ENCODE measurements at regions not wholly inside any gene's neighbourhood (a gene's known extent, or its start where the extent isn't known, plus 50 kb on each side); places are given as distances from the start of the nearest gene placed in this dataset.

DNA sequence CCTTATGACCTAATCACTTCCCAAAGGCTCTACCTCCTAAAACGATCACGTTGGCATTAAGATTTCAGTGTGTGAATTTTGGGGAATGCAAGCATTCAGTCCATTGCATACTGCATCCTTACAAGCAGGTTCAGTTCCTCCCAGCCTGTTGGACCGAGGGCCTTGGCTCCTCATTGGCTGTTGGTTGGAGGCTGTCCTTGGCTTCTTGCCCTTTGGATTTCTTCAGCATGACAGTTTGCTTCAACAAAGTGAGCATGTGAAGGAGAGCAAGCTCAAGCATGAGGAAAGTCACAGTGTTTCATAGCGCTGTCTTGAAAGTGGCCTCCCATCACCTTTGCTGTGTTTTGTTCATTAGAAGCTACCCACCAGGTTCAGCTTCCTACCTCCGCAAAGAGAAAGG, 109.5 kb downstream of the GADD45G start:
- TF ChIP-seq POLR2AphosphoS5 (IDR thresholded peaks at IDR 0.05) = no peak
- no peak for TF ChIP-seq POLR2A (IDR thresholded peaks at IDR 0.05)
- TF ChIP-seq CTCF (IDR thresholded peaks at IDR 0.05) = no peak
- TF ChIP-seq EP300 (IDR thresholded peaks at IDR 0.05; ENCODE audit: low read depth) = no peak
- Histone ChIP-seq H3K27ac (no peak overlapping the region), H3K9me3 (no peaks in the 10 kb centered on the region), H3K36me3 (no peaks in the 10 kb centered on the region), H3K4me1 (peaks cover 0 to 3% (median 0%) of the 10 kb centered on the region in 4 donors), H3K27me3 (no peaks in the 10 kb centered on the region), H3K4me3 (no peak overlapping the region)
- WGBS, 2 donors (ENCODE audit: low coverage in 1 of 2) = 60 to 85% methylated on average over 4 to 5 of the region's 5 CpGs
- in situ Hi-C loops (cut with MboI; ENCODE audit: low pct_ligation_motif_present in 1 of 4, low pct_unique_long_range_greater_than_20kb in 1 of 4, low sequenced_read_pairs in 3 of 4) = no loop called here
- intact Hi-C loops (cut with DNase I; ENCODE audit: low total_unique reads) = no loop called here
- peak; percentile 28 for DNase-seq

DNA sequence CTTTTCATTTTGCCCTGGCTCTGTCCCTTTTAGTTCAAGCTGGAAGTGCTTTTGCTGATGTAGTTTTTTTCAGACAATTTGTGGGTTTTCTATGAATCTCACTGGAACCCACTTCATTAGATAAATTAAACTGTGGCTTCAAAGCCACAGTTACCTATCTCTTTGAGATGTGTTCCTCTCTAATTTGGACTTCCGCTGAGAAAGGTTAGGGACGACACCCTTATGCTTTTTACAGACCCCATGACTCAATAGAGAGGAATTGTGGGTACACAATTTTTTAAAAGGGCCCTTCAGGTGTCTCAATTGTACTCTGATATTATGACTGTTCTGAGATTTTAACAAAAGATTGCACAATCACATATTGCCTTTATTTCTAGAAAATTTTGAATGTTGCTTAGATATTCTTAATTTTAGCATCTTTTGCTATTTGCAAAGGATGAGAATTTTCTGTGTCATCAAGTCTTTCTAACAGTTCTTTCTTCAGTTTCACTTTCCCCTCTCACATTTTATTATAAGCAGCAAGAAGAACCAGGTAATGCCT, 110.6 kb downstream of the GADD45G start:
- H3K9me3 ChIP-seq = no peaks in the 10 kb centered on the region
- no peaks in the 10 kb centered on the region for H3K36me3 ChIP-seq
- H3K27ac ChIP-seq = no peak overlapping the region
- H3K27me3 ChIP-seq = no peaks in the 10 kb centered on the region
- TF ChIP-seq POLR2AphosphoS5 (IDR thresholded peaks at IDR 0.05) = no peak
- no peak for TF ChIP-seq CTCF (IDR thresholded peaks at IDR 0.05)
- TF ChIP-seq POLR2A (IDR thresholded peaks at IDR 0.05) = no peak
- TF ChIP-seq EP300 (IDR thresholded peaks at IDR 0.05; ENCODE audit: low read depth) = no peak
- H3K4me1 ChIP-seq = peaks cover 0 to 3% (median 0%) of the 10 kb centered on the region in 4 donors
- intact Hi-C loops (cut with DNase I; ENCODE audit: low total_unique reads) = no loop called here
- 74 to 89% methylated on average over 2 of the region's 2 CpGs for WGBS, 2 donors (ENCODE audit: low coverage in 1 of 2)
- H3K4me3 ChIP-seq = no peak overlapping the region
- DNase-seq = no peak
- in situ Hi-C loops (cut with MboI; ENCODE audit: low pct_ligation_motif_present in 1 of 4, low pct_unique_long_range_greater_than_20kb in 1 of 4, low sequenced_read_pairs in 3 of 4) = no loop called here

- intact Hi-C loops (cut with DNase I; ENCODE audit: low total_unique reads) = no loop called here
- TF ChIP-seq POLR2A (IDR thresholded peaks at IDR 0.05) (no peak), POLR2AphosphoS5 (IDR thresholded peaks at IDR 0.05) (no peak), EP300 (IDR thresholded peaks at IDR 0.05; ENCODE audit: low read depth) (no peak), CTCF (IDR thresholded peaks at IDR 0.05) (no peak)
Measured at GRCh38 chr9:89715881-89716280, 111.1 kb downstream of the GADD45G start.

GRCh38 chr9:89716559-89716958, 111.7 kb downstream of the GADD45G start:
- no peak overlapping the region for H3K27ac ChIP-seq
- H3K4me3 ChIP-seq = no peak overlapping the region
- whole genome bisulfite sequencing, 2 donors (ENCODE audit: low coverage in 1 of 2) = 63 to 76% methylated on average over 1 to 3 of the region's 3 CpGs
- no peaks in the 10 kb centered on the region for H3K9me3 ChIP-seq
- TF ChIP-seq EP300 (IDR thresholded peaks at IDR 0.05; ENCODE audit: low read depth) (no peak), CTCF (IDR thresholded peaks at IDR 0.05) (no peak), POLR2A (IDR thresholded peaks at IDR 0.05) (no peak), POLR2AphosphoS5 (IDR thresholded peaks at IDR 0.05) (no peak)
- intact Hi-C loops (cut with DNase I; ENCODE audit: low total_unique reads) (no loop called here), in situ Hi-C loops (cut with MboI; ENCODE audit: low pct_ligation_motif_present in 1 of 4, low pct_unique_long_range_greater_than_20kb in 1 of 4, low sequenced_read_pairs in 3 of 4) (no loop called here)
- no peaks in the 10 kb centered on the region for H3K36me3 ChIP-seq
- peaks cover 0 to 9% (median 4%) of the 10 kb centered on the region in 4 donors for H3K4me1 ChIP-seq
- no peaks in the 10 kb centered on the region for H3K27me3 ChIP-seq
- DNase-seq = no peak

More at GRCh38 chr9:89715881-89716280, 111.1 kb downstream of the GADD45G start:
- Histone ChIP-seq H3K27me3 (no peaks in the 10 kb centered on the region), H3K36me3 (no peaks in the 10 kb centered on the region), H3K9me3 (no peaks in the 10 kb centered on the region), H3K4me3 (no peak overlapping the region), H3K27ac (no peak overlapping the region), H3K4me1 (peaks cover 0 to 3% (median 1%) of the 10 kb centered on the region in 4 donors)
- in situ Hi-C loops (cut with MboI; ENCODE audit: low pct_ligation_motif_present in 1 of 4, low pct_unique_long_range_greater_than_20kb in 1 of 4, low sequenced_read_pairs in 3 of 4) = no loop called here
- DNase-seq = no peak
- WGBS, 2 donors (ENCODE audit: low coverage in 1 of 2) = 95 to 100% methylated on average over 3 of the region's 3 CpGs
